ENCODE measurements at regions not wholly inside any gene's neighbourhood (a gene's known extent, or its start where the extent isn't known, plus 50 kb on each side); places are given as distances from the start of the nearest gene placed in this dataset.
"Not testable (repeated sequence)": the region's sequence is repeated elsewhere in the genome, so short reads cannot be mapped to it uniquely, and the experiment has no call there.

DNA sequence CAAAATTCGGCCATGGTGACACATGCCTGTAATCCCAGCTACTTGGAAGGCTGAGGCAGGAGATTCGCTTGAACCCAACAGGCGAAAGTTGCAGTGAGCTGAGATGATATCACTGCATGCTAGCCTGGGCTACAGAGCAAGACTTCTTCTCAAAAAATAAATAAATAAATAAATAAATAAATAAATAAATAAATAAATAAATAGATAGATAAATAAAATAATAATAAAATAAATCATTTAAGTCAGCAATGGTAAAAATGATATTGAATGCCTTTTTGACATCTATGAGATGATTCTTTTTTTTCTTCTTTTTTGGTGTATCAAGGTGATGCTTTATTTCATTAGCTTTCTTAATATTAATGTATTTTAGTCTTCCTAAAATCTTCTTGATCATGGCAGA is 221.7 kb upstream of the RXFP2 start:
- no peak for DNase-seq (ENCODE audit: low spot score)

DNA sequence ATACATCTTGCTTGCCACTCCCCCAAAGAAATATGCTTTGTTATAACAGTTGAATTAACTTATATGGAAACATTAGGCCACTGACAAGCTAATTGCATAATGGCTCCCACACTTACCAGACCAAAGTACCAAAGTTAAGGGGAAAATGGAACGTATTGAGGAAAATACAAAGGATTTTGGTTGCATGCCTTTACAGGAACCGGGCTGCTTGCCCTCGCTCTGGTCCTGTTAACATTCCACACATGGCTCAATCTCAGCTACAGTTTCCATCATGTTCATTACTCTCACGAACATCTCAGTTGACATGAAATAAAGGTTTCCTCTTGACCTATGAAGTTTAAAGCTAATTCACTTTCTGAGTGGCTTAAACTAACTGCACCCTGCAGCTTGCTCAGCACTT is 220.7 kb upstream of the RXFP2 start:
- no peak for DNase-seq (ENCODE audit: low spot score)

DNA sequence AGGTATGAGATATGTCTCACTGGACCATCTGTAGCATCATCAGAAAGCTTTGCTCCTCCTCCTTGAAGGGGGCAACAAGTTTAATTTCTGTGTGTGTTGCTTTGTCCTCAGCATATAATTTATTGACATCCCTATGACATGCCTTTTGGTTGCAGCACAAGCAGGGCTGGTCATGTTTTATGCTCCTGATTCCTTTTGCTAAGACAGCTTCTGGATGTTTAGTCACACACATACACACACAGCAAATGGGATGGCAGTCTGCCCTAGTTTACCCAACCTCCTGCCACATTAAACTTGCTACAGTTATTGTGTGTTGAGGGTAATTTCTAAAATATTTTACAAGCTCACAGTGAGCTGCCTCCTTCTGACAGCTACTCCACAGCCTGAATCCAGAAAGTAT is 217.9 kb upstream of the RXFP2 start:
- DNase-seq (ENCODE audit: low spot score), result no peak

DNA sequence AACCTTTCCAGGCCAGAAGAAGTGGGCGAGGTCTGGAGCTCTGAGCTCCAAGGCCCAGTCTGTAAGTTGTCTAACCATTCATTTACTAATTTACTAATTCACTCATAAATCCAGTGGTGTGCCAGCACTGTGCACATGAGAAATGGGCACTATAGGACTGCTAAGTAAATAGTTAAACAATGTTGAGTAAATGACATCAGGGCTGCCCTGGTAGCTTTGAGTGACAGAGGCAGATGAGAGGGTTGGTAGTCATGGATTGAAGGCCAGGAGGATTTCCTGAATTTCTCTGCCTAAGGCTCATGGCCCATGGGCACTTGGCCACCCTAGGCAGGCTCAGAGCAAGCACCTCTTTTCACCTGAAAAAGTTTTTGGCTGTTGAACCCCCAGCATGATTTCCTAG is 216.9 kb upstream of the RXFP2 start:
- no peak for DNase-seq (ENCODE audit: low spot score)

DNA sequence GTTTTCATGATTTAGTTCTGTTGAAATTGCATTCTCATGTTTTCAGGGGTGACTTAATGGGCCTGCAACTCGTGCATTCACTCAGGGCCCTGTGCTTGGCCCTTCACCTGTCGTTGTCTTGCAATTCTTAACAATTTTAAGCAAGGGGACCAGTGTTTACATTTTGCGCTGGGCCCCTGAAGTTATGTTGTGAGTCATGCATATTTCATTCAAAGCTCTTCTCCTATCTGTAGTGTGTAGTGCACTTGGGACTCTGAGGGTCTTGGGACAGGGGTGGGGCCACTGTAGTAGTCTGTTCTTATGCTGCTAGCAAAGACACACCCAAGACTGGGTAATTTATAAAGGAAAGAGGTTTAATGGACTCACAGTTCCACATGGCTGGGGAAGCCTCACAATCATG is 211.2 kb upstream of the RXFP2 start:
- DNase-seq (ENCODE audit: low spot score), result no peak

DNA sequence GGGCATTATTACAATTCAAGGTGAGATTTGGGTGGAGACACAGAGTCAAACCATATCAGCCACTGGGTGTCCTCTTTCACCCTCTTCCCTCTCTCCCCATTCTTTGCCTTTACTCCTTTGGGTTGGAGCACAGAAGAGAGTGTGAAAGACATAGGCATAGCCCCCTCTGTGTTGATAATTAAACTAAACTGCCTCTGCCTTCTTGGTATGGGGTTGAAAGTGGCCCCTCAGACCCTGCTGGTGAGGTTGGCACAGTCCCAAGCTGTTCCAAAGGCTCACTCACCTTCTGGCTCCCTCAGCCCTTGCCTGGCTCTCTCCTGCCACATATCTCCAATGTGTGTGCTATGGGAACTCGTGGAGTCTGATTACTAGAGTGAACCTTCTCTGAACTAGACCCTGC is 210.6 kb upstream of the RXFP2 start:
- no peak for DNase-seq (ENCODE audit: low spot score)

DNA sequence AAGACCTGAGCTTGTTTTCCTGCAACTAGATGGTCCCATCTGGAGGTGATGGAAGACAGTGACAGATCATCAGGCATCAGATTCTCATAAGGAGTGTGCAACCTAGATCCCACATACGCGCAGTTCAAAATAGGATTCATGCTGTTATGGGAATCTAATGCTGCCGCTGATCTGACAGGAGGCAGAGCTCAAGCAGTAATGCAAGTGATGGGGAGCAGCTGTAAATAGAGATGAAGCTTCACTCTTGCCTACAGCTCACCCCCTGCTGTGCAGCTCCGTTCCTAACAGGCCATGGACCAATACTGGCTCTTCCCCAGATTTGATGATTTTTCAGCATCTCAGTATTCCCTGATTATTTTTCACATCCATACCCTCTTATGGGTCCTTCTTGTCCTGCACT is 208.4 kb upstream of the RXFP2 start:
- no peak for DNase-seq (ENCODE audit: low spot score)

DNA sequence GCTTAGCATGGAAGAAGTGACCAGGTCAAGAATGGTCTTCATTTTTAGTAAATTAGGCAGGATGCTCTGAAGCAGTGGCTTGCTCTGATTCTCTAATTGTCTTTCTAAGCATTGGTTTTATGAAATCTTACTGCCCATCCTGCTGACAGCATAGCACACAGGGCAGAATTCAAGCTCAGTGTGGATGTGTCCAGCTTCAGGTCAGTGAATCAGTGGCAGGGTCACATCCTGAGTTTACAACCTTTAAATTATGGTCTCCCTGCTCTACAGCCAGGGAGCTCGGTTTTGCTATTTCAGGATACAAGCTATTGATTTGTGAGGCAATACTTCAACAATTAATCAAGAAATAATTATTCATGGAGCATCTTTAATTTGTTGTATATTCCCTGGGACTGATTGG is 202.3 kb upstream of the RXFP2 start:
- no peak for DNase-seq (ENCODE audit: low spot score)

DNA sequence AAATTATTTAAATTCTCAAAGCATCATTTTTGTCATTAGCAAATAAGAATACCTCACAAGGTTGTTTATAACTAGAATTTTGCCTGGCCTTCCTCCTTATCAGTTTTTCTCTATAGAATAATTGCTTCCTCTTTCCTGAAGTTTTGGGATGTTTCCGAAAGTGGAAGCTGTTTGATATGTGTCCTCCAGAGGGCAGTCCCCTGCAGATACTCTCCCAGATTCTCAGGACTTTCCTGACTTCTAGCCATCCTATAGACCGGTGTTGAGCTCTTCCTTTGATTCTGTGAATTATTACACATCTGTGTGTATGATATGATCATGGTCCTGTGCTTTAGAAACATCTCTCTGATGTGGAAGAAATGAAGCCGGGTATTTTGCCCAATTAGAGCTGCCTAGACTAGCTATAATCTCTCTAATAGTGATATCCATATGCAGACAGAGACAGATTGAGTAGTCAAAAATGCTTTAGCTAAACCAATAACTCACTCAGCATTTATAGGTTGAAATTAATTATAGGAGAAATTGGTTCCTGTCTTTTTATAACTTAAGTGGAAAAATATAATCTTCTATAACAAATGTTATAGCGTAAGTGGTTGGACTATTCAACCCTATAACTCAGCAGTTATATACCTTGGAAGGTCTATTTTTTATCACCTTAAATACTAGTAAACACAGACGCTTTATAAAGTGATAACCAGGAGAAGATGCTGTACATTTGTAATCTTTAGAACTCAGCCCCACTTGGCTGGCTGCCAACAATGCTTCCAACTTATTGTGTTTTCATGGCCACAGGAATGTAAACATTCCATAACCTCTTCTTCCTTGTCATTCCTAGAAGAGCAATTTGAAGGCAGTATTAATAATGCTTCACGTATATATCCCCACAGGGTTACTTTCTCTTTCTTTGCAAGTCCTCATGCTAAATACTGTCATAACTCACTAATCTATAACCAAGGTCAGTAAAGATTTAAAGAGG is 201.0 kb upstream of the RXFP2 start:
- no peak for DNase-seq (ENCODE audit: low spot score)

DNA sequence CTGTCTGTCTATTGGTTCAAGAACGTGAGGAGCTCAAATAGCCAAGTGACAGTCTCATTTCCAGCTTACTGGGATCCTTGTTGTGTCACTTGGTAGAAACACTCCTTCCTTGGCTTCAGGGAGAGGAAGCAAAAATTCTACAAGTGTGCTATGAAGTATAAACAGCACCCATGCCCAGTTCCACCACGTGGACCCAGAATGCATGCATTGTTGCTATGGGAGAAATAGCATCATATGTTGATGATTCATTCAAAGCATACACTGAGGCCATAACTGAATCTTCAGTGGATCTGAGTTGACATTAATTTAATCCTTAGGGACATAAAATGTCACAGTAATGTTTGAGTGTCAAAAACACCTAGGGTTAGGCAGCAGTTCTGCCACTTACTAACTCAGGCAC is 199.0 kb upstream of the RXFP2 start:
- DNase-seq (ENCODE audit: low spot score), result no peak

DNA sequence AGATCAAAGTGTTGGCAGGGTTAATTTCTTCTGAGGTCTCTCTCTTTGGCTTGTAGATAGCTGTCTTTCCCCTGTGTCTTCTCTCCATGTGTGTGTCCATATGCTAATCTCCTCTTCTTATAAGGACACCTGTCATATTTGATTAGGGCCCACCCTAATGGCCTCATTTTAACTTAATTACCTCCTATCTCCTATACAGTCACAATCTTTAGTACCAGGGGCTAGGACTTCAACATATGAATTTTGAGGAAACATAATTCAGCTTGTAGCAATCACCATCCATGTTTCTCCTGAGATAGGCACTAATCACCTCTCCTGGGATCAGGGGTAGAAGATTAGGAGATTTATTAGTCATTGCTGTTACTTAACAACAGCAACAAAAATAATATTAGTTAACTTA is 196.1 kb upstream of the RXFP2 start:
- DNase-seq (ENCODE audit: low spot score), result no peak

DNA sequence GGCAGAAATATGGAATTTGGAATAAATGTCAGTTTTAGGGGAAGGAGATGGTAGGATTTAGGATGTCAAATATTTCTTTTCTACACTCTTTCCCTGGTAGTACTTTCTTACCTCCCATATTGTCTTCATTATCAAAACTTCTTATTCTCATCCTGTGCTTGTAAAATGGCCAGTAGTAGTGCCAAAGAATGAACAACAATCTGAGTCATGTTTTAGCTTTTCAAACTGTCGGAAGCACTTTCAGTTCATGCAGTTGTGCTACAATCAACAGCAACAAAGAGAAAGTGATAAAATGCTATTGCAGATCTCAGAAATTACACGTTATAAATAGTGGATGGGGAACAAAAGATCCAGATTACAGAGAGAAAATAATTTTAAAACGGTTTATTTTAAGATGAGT is 193.7 kb upstream of the RXFP2 start:
- DNase-seq (ENCODE audit: low spot score), result no peak

DNA sequence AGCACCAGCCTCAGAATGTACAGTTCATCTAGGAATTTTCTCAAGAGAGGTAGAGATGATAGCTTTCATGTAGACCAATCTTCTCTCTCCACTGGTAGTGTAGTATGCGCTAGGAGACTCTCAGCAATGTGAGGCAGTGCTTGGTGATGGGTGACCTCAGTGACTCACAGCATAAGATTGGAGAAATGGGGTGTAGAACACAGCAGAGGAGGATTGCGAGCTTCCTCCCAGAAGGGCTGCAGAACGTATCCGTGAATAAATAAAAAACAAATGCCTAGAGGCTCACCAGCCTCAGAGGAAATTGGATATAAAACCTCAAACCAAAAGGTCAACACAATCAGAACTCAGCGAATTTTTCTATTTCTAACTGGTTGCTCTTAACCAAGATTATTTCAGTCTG is 182.9 kb upstream of the RXFP2 start:
- DNase-seq (ENCODE audit: low spot score), result no peak

DNA sequence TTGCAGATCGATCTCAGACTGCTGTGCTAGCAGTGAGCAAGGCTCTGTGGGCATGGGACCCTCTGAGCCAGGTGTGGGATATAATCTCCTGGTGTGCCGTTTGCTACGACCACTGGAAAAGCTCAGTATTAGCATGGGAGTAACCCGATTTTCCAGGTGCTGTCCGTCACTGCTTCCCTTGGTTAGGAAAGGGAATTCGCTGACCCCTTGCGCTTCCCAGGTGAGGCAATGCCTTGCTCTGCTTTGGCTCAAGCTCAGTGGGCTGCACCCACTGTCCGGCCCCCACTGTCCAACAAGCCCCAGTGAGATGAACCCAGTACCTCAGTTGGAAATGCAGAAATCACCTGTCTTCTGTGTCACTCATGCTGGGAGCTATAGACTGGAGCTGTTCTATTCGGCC is 155.1 kb upstream of the RXFP2 start:
- DNase-seq (ENCODE audit: low spot score), result not testable (repeated sequence)

DNA sequence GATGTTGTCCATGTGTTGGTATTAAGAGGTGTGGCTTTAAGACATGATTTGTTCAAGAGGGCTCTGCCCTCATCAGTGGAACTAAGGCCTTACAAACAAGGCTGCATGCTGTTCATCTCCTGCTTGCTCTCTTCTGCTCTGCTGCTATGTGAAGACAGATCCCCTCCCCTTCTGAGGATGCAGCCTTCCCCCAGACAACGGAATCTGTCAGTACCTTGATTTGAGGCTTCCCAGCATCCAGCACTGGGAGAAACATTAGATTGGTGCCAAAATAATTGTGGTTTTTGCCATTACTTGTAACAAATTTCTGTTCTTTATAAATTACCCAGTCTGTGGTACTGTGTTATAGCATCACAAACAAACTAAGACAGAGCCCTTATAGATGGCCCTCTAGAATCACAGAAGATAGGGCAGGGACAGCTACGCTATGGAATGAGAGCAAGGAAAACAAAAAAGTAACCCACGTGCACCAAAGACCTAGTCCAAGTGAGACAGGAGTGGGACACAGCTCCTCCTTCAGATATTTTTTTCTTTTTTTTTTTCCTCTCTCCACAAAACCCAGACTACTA is 151.5 kb upstream of the RXFP2 start:
- DNase-seq (ENCODE audit: low spot score), result no peak

DNA sequence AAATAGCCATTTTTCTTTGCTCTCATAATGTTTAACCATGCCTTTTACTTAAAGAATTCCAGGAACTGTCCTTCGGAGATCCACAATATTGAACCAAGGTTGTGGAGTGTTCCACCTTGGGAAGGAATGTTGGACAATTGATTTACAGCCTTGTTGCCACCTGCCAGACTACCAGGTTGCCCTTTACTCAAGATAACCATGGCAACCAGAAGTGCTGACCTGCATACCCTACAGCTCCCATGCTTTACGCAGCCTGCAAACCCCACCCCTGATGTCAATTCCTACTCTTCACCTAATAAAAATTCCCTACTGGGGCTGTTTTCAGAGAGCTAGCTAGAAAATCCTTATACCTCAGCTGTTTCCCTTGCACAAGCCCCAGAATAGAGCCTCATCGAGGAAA is 151.0 kb upstream of the RXFP2 start:
- DNase-seq (ENCODE audit: low spot score), result no peak

DNA sequence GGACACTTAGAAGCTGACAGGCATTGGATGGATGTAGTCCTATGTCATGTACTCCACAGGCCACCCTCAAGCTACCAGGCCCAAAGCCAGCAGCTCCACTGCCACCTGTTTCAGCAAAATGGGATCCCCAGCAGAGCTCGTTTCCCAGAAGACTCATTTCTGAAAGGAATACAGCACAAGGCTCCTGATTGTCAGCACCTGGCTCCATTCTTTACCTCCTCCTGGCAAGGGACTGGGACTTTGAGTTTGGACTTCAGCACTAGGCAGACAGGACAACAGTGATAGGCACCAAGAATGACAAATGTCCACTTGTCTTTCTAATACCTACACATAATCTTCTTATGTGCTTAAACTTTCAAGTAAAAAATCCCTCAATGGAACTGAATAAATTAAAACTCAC is 150.4 kb upstream of the RXFP2 start:
- no peak for DNase-seq (ENCODE audit: low spot score)

DNA sequence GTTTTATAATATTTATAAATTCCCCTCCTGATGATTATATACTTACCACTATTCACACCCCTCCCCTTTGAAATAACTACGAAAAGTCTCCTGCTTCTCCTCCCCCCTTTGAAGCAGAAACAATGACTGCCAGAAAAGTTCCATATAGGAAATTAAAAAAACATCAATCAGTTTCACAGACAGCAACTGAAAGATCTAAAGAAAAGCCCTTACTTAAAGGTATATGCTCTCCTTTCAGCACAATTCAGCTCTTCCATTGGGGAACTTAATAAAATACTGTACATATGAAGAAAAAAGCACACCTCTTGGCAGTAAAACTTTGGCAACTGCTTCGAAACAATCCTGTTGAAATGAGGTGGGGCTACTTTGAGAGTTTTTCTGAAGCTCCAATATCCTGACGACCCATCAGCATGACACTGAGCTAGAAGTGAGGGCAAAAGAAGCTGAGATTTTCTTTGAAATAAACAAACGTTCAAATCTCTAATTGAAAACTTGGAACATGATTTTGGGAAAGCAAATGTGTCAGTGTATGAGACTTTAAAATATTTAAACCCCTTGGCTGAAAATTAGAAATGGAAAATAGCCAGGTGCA is 147.6 kb upstream of the RXFP2 start:
- no peak for DNase-seq (ENCODE audit: low spot score)

DNA sequence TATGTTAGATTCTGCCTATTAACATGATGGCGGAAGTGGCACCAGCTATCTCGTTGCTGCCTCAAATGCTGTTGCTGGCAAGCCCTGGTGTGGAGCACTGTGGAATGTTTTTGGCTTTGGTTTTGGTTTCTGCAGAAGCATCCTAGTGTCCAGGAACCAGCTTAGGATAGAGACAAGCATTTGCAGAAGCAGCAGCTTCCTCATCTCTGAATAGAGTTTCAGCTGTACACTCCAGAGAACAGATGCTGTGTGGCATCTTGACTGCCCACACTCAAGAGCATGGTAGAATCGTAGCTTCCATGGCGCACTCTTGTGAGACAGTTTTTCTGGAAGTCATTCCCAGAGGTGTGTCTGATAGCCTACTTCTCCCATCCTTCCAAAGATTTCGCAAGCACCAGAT is 145.3 kb upstream of the RXFP2 start:
- no peak for DNase-seq (ENCODE audit: low spot score)

DNA sequence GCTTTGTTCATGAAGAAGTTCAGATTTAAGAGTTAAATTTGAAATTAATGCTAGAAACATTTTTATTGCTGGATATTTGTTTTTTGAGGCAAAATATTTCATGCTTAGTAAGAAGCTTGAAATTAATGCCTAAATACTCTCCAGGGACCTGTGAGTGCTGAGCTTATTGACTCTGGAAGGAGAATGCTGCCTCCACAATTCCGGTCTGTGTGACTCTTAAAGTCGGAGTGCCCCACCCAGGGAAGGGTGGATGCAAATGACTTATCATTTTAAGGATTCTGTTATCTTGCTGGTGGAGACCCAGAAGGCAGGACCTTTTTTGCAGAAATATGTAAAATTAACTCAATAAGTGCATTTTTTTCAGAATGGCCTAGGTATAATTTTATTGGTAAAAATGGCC is 143.8 kb upstream of the RXFP2 start:
- DNase-seq (ENCODE audit: low spot score), result no peak

DNA sequence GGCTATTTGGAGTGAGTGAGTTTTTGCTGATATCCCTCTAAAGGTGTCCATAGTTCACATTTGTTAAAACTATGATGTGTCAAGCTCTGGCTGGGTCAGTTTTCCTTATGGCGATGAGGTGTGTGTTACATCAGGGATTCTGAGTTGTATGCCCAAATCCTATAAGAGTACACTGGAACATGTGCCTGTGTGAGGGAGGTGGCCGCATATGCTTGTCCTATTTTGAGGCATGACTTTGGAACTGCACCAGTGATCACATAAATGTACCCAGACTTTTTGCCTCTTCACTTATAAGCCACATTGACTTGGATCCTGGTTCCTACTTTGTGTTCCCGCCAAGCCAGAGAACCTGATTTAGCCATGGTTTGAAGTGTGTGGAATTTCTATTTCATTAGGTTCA is 140.3 kb upstream of the RXFP2 start:
- no peak for DNase-seq (ENCODE audit: low spot score)

DNA sequence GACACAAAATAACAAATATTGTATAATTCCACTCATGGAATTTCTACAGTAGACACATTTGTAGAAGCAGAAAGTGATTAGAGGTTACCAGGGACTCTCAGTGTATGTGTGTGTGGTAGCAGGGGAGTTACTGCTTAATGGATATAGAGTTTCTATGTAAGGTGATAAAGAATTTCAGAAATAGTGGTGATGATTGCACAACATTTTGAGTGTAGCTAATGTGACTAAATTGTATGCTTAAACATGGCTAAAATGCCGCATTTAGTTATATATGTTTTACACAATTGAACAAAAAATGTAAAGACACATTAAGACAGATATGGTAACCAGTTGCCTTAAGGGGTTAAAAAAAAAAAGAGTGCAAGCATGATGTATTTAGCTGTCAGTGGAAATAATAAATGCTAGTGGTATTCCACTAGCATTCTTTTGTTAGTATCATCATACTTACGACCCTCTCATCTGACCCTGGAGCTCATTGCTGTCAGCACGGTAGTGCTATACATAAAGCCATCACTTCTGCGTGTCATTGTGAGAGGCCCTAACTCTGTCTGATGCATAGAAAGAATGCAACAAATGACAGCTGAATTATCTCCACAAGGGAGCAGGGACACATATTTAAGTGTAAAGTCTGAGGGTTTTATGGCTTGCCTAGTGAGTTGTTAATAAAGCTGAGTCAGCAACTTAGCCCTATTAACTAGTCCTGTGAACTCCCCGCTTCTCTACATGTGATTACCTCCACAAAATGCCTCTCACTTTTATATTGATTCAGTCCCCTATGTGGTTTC is 134.1 kb upstream of the RXFP2 start:
- no peak for DNase-seq (ENCODE audit: low spot score)

DNA sequence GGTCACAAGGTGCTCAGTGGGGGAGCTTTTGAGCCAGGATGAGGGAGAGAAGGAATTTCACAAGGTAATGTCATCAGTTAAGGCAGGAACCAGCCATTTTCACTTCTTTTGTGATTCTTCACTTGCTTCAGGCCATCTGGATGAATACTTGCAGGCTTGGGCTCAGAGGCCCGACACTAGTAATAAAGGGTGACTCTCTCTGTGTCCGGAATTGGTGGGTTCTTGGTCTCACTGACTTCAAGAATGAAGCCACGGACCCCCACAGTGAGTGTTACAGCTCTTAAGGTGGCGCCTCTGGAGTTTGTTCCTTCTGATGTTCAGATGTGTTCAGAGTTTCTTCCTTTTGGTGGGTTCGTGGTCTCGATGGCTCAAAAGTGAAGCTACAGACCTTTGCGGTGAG is 131.8 kb upstream of the RXFP2 start:
- DNase-seq (ENCODE audit: low spot score), result not testable (repeated sequence)
